ENCODE measurements at regions not wholly inside any gene's neighbourhood (a gene's known extent, or its start where the extent isn't known, plus 50 kb on each side); places are given as distances from the start of the nearest gene placed in this dataset.

- H3K9me3 ChIP-seq (replicated peaks), result no peaks in the 10 kb centered on the region
- no peaks in the 10 kb centered on the region for H3K4me1 ChIP-seq (replicated peaks)
- no peaks in the 10 kb centered on the region for H3K27me3 ChIP-seq (replicated peaks)
- H3K36me3 ChIP-seq, result no peaks in the 10 kb centered on the region
- no peak overlapping the region for H3K4me3 ChIP-seq
- H3K27ac ChIP-seq, result no peak overlapping the region
- DNase-seq (ENCODE audit: low read depth in 1 of 2, low spot score in 2 of 2), result no peak
These were observed 198.6 kb downstream of the KBTBD8 start for GRCh38 chr3:67196677-67197076.

DNA sequence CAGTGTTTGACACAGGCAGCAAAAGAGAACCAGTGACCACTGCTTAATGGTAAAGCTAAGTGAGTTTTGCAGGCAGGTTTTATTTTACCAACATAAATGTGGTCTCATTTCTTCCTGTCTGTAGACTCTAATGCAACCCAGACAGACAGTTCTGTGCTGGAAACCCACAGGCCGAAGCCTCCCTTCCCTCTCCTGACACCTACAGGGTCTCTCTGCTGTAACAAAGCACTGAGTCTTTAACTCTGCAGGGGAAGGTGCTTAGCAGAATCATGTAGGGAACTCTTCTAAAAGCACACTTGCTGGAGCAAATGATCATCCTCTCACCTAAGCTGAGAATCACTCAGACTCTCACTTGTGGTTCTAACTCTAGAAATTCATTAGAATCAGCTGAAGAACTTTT, 200.3 kb downstream of the KBTBD8 start:
- no peak for DNase-seq (ENCODE audit: low read depth in 1 of 2, low spot score in 2 of 2)
- no peaks in the 10 kb centered on the region for H3K4me1 ChIP-seq (replicated peaks)
- no peak overlapping the region for H3K4me3 ChIP-seq
- H3K36me3 ChIP-seq, result no peaks in the 10 kb centered on the region
- H3K9me3 ChIP-seq (replicated peaks), result no peaks in the 10 kb centered on the region
- no peak overlapping the region for H3K27ac ChIP-seq
- no peaks in the 10 kb centered on the region for H3K27me3 ChIP-seq (replicated peaks)

GRCh38 chr3:67200618-67201017, 202.5 kb downstream of the KBTBD8 start:
- Histone ChIP-seq H3K27me3 (replicated peaks) (no peaks in the 10 kb centered on the region), H3K9me3 (replicated peaks) (no peaks in the 10 kb centered on the region), H3K4me1 (replicated peaks) (no peaks in the 10 kb centered on the region), H3K36me3 (no peaks in the 10 kb centered on the region), H3K4me3 (no peak overlapping the region), H3K27ac (no peak overlapping the region)
- DNase-seq (ENCODE audit: low read depth in 1 of 2, low spot score in 2 of 2), result no peak

DNA sequence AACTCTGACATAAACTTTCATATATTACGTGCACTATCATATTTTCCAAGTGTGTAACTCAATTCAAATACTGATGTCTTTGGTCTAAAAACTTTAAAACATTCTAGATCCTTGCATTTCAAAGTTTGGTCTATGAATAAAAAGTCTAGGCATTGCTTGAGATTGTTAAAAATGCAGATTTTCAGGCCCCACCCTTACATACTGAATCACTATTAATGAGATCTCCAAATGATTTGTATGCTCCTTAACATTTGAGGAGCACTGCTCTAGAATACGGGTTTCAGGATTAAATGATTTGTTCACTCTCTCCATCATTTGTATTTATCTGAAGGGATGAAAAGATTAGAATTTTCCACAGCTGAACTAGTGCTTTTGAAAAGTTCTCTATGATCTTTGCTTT, 202.9 kb downstream of the KBTBD8 start:
- H3K36me3 ChIP-seq, result no peaks in the 10 kb centered on the region
- no peaks in the 10 kb centered on the region for H3K27me3 ChIP-seq (replicated peaks)
- H3K27ac ChIP-seq, result no peak overlapping the region
- H3K4me1 ChIP-seq (replicated peaks), result no peaks in the 10 kb centered on the region
- no peak for DNase-seq (ENCODE audit: low read depth in 1 of 2, low spot score in 2 of 2)
- no peak overlapping the region for H3K4me3 ChIP-seq
- H3K9me3 ChIP-seq (replicated peaks), result no peaks in the 10 kb centered on the region

DNA sequence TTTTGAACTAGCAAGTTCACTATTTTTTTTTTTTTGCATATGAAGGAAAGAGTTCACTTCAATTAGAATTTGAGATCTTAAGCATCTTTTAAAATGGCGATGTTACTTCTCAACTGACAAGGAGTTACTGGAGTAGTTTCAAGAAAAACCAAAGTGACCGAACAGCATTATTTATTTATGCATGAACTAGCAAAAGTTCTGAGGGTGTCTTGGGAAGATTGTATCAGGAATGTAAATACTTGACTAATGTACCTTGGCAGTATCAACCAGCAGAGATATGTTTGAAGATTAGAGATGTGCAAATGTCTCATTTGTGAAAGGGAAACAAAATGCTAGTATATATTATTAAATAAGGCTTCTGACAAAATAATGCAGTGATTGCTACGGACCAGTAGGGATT, 203.9 kb downstream of the KBTBD8 start:
- H3K4me1 ChIP-seq (replicated peaks), result no peaks in the 10 kb centered on the region
- no peak overlapping the region for H3K27ac ChIP-seq
- H3K27me3 ChIP-seq (replicated peaks), result no peaks in the 10 kb centered on the region
- H3K36me3 ChIP-seq, result no peaks in the 10 kb centered on the region
- no peak for DNase-seq (ENCODE audit: low read depth in 1 of 2, low spot score in 2 of 2)
- H3K4me3 ChIP-seq, result no peak overlapping the region
- no peaks in the 10 kb centered on the region for H3K9me3 ChIP-seq (replicated peaks)

- no peaks in the 10 kb centered on the region for H3K36me3 ChIP-seq
- H3K27ac ChIP-seq, result no peak overlapping the region
- H3K27me3 ChIP-seq (replicated peaks), result no peaks in the 10 kb centered on the region
- no peaks in the 10 kb centered on the region for H3K4me1 ChIP-seq (replicated peaks)
- no peak for DNase-seq (ENCODE audit: low read depth in 1 of 2, low spot score in 2 of 2)
- no peaks in the 10 kb centered on the region for H3K9me3 ChIP-seq (replicated peaks)
- H3K4me3 ChIP-seq, result no peak overlapping the region
These were observed 206.8 kb downstream of the KBTBD8 start for GRCh38 chr3:67204951-67205350.

DNA sequence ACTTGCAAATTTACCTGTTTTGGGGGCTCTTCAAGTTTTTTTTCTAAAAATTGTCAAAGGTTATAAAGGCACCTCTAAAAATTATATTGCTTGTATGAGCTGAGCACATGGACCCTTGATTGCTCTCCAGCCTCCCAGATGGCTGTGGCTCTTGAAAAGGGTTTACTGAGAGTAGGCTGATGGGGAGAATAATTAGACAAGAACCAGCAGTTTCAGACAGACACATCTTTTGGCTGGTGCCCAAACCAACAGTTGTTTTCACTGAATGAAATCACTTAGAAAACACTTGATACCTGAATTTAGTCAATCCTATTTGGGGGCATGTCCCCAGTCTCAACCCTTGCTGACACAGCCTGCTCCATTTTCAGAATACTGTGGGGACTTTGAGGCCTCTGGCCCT, 217.6 kb downstream of the KBTBD8 start:
- no peaks in the 10 kb centered on the region for H3K36me3 ChIP-seq
- H3K4me1 ChIP-seq (replicated peaks), result no peaks in the 10 kb centered on the region
- DNase-seq (ENCODE audit: low read depth in 1 of 2, low spot score in 2 of 2), result no peak
- no peak overlapping the region for H3K27ac ChIP-seq
- no peaks in the 10 kb centered on the region for H3K9me3 ChIP-seq (replicated peaks)
- H3K4me3 ChIP-seq, result no peak overlapping the region
- no peaks in the 10 kb centered on the region for H3K27me3 ChIP-seq (replicated peaks)

GRCh38 chr3:67227030-67227429, 228.9 kb downstream of the KBTBD8 start:
- H3K27me3 ChIP-seq (replicated peaks), result no peaks in the 10 kb centered on the region
- DNase-seq (ENCODE audit: low read depth in 1 of 2, low spot score in 2 of 2), result no peak
- H3K36me3 ChIP-seq, result no peaks in the 10 kb centered on the region
- H3K4me3 ChIP-seq, result no peak overlapping the region
- no peaks in the 10 kb centered on the region for H3K4me1 ChIP-seq (replicated peaks)
- H3K9me3 ChIP-seq (replicated peaks), result no peaks in the 10 kb centered on the region
- H3K27ac ChIP-seq, result no peak overlapping the region

- no peaks in the 10 kb centered on the region for H3K27me3 ChIP-seq (replicated peaks)
- no peak overlapping the region for H3K4me3 ChIP-seq
- no peaks in the 10 kb centered on the region for H3K4me1 ChIP-seq (replicated peaks)
- DNase-seq (ENCODE audit: low read depth in 1 of 2, low spot score in 2 of 2), result no peak
- no peaks in the 10 kb centered on the region for H3K36me3 ChIP-seq
- H3K9me3 ChIP-seq (replicated peaks), result no peaks in the 10 kb centered on the region
- no peak overlapping the region for H3K27ac ChIP-seq
These were observed 230.0 kb downstream of the KBTBD8 start for GRCh38 chr3:67228136-67228535.

GRCh38 chr3:67232642-67233041, 234.5 kb downstream of the KBTBD8 start:
- Histone ChIP-seq H3K27ac (no peak overlapping the region), H3K27me3 (replicated peaks) (no peaks in the 10 kb centered on the region), H3K9me3 (replicated peaks) (no peaks in the 10 kb centered on the region), H3K4me3 (no peak overlapping the region), H3K36me3 (no peaks in the 10 kb centered on the region), H3K4me1 (replicated peaks) (no peaks in the 10 kb centered on the region)
- DNase-seq (ENCODE audit: low read depth in 1 of 2, low spot score in 2 of 2), result no peak

- DNase-seq (ENCODE audit: low read depth in 1 of 2, low spot score in 2 of 2), result no peak
- no peaks in the 10 kb centered on the region for H3K9me3 ChIP-seq (replicated peaks)
- H3K36me3 ChIP-seq, result no peaks in the 10 kb centered on the region
- H3K27me3 ChIP-seq (replicated peaks), result 0 out of 2 replicates have a peak, but pooled peaks cover 5% of the 10 kb centered on the region
- H3K4me1 ChIP-seq (replicated peaks), result no peaks in the 10 kb centered on the region
- H3K27ac ChIP-seq, result no peak overlapping the region
- no peak overlapping the region for H3K4me3 ChIP-seq
These were observed 241.2 kb downstream of the KBTBD8 start for GRCh38 chr3:67239353-67239752.

DNA sequence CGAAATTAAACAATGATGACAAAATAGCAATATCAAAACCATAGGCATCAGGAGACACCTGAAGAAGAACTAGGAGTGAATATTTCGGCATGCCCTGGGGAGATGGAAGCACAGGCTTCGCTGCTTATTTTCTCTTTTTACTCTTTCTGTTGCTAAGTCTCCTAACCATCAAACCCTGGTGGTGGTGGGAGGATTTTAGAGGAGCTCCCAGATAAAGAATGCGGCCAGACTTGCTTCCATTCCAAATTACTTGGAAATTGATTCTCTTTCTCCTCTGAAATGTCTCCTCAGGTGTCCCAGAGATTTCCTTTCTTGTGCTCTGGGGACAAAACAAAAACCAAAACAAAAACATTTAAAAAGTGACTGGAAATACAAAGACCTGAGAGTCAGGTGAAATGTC, 243.0 kb downstream of the KBTBD8 start:
- no peaks in the 10 kb centered on the region for H3K36me3 ChIP-seq
- no peak for DNase-seq (ENCODE audit: low read depth in 1 of 2, low spot score in 2 of 2)
- H3K4me3 ChIP-seq, result no peak overlapping the region
- H3K27ac ChIP-seq, result no peak overlapping the region
- H3K27me3 ChIP-seq (replicated peaks), result 0 out of 2 replicates have a peak, but pooled peaks cover 5% of the 10 kb centered on the region
- H3K4me1 ChIP-seq (replicated peaks), result no peaks in the 10 kb centered on the region
- no peaks in the 10 kb centered on the region for H3K9me3 ChIP-seq (replicated peaks)

DNA sequence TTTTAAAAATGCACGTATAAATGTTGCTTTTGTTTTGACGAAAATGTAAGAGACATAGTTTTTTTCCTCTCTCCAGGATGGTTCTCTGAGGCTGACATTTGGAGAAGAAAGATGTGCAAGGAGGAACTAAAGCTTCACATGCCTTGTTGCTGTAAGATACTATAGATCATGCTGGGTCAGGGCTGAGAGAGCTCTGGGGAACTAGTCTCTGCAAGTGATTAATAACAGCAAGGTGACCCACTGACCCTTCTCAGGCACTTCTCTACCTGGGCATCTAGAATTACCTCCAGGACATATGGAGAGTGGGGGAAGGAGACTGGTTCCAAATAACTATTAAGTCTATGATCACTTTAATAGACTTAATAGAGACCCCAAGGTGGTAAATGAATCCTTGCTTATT, 246.0 kb downstream of the KBTBD8 start:
- Histone ChIP-seq H3K4me1 (replicated peaks) (no peaks in the 10 kb centered on the region), H3K36me3 (no peaks in the 10 kb centered on the region), H3K4me3 (no peak overlapping the region), H3K27me3 (replicated peaks) (0 out of 2 replicates have a peak, but pooled peaks cover 5% of the 10 kb centered on the region), H3K27ac (no peak overlapping the region), H3K9me3 (replicated peaks) (no peaks in the 10 kb centered on the region)
- no peak for DNase-seq (ENCODE audit: low read depth in 1 of 2, low spot score in 2 of 2)

GRCh38 chr3:67245545-67245944, 247.4 kb downstream of the KBTBD8 start:
- H3K4me1 ChIP-seq (replicated peaks), result no peaks in the 10 kb centered on the region
- DNase-seq (ENCODE audit: low read depth in 1 of 2, low spot score in 2 of 2), result no peak
- no peaks in the 10 kb centered on the region for H3K36me3 ChIP-seq
- no peak overlapping the region for H3K27ac ChIP-seq
- H3K9me3 ChIP-seq (replicated peaks), result no peaks in the 10 kb centered on the region
- H3K27me3 ChIP-seq (replicated peaks), result 0 out of 2 replicates have a peak, but pooled peaks cover 5% of the 10 kb centered on the region
- no peak overlapping the region for H3K4me3 ChIP-seq

GRCh38 chr3:67248726-67249125, 250.6 kb downstream of the KBTBD8 start:
- H3K36me3 ChIP-seq, result no peaks in the 10 kb centered on the region
- H3K9me3 ChIP-seq (replicated peaks), result no peaks in the 10 kb centered on the region
- H3K4me1 ChIP-seq (replicated peaks), result no peaks in the 10 kb centered on the region
- H3K27me3 ChIP-seq (replicated peaks), result no peaks in the 10 kb centered on the region
- no peak for DNase-seq (ENCODE audit: low read depth in 1 of 2, low spot score in 2 of 2)
- H3K27ac ChIP-seq, result no peak overlapping the region
- H3K4me3 ChIP-seq, result no peak overlapping the region
